Karpas-422 (cell line): ENCODE measurements at regions not wholly inside any gene's neighbourhood (a gene's known extent, or its start where the extent isn't known, plus 50 kb on each side); places are given as distances from the start of the nearest gene placed in this dataset.
"Not testable (repeated sequence)": the region's sequence is repeated elsewhere in the genome, so short reads cannot be mapped to it uniquely, and the experiment has no call there.

Source experiments
- DNase-seq: peaks from one replicate; pipeline ENCODE4 v3.0.0-alpha.2; 2015
- H2AFZ ChIP-seq: fragments of 200-600 bp; sonication (generic); 2 replicates; pipeline ENCODE4 v1.6.1; 2014; ENCODE audit warnings: antibody characterized with exemption, low read length, mixed read lengths
- H3K27ac ChIP-seq: fragments of 200-600 bp; sonication (generic); 2 replicates; pipeline ENCODE4 v1.5.1; 2014; ENCODE audit warnings: mild to moderate bottlenecking, low read length, moderate library complexity
- H3K27me3 ChIP-seq: fragments of 200-600 bp; sonication (generic); 2 replicates; pipeline ENCODE4 v1.6.1; 2014; ENCODE audit warnings: low read length, mixed read lengths
- H3K36me3 ChIP-seq: fragments of 200-600 bp; sonication (generic); 2 replicates; pipeline ENCODE4 v1.6.1; 2014; ENCODE audit warnings: low read length, mixed read lengths; ENCODE audit not compliant: insufficient read depth
- H3K4me1 ChIP-seq: fragments of 200-600 bp; sonication (generic); 2 replicates; pipeline ENCODE4 v1.6.1; 2014; ENCODE audit warnings: mild to moderate bottlenecking, low read length, mixed read lengths
- H3K4me2 ChIP-seq: fragments of 200-600 bp; sonication (generic); 2 replicates; pipeline ENCODE4 v1.6.1; 2014; ENCODE audit warnings: low read length, low read depth, mild to moderate bottlenecking; ENCODE audit not compliant: poor library complexity, severe bottlenecking
- H3K4me3 ChIP-seq: fragments of 200-600 bp; sonication (generic); 2 replicates; pipeline ENCODE4 v1.5.1; 2014; ENCODE audit warnings: mild to moderate bottlenecking, antibody characterized with exemption, low read length, mixed read lengths
- H3K79me2 ChIP-seq: fragments of 200-600 bp; sonication (generic); 2 replicates; pipeline ENCODE4 v1.6.1; 2014; ENCODE audit warnings: mild to moderate bottlenecking, low read length, mixed read lengths
- H3K9ac ChIP-seq: fragments of 200-600 bp; sonication (generic); 2 replicates; pipeline ENCODE4 v1.6.0; 2014; ENCODE audit warnings: low read length
- H3K9me2 ChIP-seq: fragments of 200-600 bp; sonication (generic), shearing (Covaris generic); replicated peaks from 2 replicates; pipeline ENCODE4 v1.6.0; 2014; ENCODE audit warnings: mild to moderate bottlenecking, low read length, moderate library complexity; ENCODE audit not compliant: insufficient read depth
- H3K9me3 ChIP-seq: fragments of 300-700, 200-600 bp; sonication (generic); 2 replicates; pipeline ENCODE4 v1.6.1; 2014; ENCODE audit warnings: low read length, mixed read lengths
- H4K20me1 ChIP-seq: fragments of 200-600 bp; sonication (generic); 2 replicates; pipeline ENCODE4 v1.6.1; 2014; ENCODE audit warnings: mild to moderate bottlenecking, antibody characterized with exemption, low read length, low read depth; ENCODE audit not compliant: insufficient read depth

DNA sequence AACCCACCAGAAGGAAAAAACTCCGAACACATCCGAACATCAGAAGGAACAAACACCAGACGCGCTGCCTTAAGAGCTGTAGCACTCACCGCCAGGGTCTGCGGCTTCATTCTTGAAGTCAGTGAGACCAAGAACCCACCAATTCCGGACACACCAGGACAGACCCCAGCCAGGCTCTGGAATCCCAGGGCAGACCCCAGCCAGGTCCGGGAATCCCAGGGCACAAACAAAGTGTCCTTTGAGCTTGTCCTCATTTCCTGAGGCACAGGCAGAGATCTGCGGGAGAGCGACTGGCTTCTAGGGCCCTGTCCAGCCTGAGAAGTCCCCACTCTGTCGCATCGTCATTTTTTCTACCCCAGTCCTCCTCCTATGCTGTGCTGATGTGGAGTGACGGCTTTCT lies 461.1 kb downstream of the ACTL7B start:
- peaks cover 6% of the 10 kb centered on the region; the same call in 1 of the 2 replicates for H3K27me3 ChIP-seq
- H3K9me2 ChIP-seq: no peaks in the 10 kb centered on the region
- H4K20me1 ChIP-seq: no peaks in the 10 kb centered on the region
- H2AFZ ChIP-seq: no peak overlapping the region
- no peak overlapping the region for H3K9ac ChIP-seq
- no peaks in the 10 kb centered on the region for H3K79me2 ChIP-seq
- no peak overlapping the region for H3K27ac ChIP-seq
- H3K4me3 ChIP-seq: no peak overlapping the region
- H3K4me1 ChIP-seq: no peaks in the 10 kb centered on the region
- H3K9me3 ChIP-seq: no peaks in the 10 kb centered on the region
- no peak for DNase-seq
- H3K4me2 ChIP-seq: no peak overlapping the region
- no peaks in the 10 kb centered on the region for H3K36me3 ChIP-seq

DNA sequence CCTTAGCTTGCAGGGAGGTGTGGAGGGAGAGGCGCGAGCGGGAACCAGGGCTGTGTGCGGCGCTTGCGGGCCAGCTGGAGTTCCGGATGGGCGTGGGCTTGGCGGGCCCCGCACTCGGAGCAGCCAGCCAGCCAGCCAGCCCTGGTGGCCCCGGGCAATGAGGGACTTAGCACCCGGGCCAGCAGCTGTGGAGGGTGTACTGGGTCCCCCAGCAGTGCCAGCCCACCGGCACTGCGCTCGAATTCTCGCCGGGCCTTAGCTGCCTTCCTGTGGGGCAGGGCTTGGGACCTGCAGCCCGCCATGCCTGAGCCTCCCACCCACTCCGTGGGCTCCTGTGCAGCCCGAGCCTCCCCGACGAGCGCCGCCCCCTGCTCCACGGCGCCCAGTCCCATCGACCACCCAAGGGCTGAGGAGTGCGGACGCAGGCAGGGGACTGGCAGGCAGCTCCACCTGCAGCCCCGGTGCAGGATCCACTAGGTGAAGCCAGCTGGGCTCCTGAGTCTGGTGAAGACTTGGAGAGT lies 462.2 kb downstream of the ACTL7B start:
- not testable (repeated sequence) for H3K9me3 ChIP-seq, H3K27ac ChIP-seq, H2AFZ ChIP-seq, H3K4me2 ChIP-seq, H3K36me3 ChIP-seq, H4K20me1 ChIP-seq, DNase-seq, H3K27me3 ChIP-seq, H3K9ac ChIP-seq, H3K4me3 ChIP-seq, H3K9me2 ChIP-seq, H3K4me1 ChIP-seq, H3K79me2 ChIP-seq

DNA sequence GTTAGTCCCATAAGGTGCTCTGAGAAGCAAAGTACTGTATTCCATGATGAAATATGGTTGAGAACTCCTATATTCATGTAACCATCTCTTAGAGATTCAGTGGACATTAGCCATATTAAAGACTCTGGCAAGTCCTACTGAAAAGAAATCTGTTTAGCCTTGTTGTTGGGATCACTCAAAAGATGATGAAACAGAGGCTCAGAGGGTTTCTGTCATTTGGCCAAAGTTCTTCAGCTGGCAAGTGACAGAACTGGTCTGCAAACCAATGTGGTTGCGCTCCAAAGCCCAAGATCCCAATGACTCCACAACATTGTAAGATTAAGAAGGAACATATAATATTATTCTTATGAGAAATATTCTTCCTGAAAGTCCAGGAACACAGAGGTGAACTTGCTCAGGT lies 462.9 kb downstream of the ACTL7B start:
- Histone ChIP-seq H3K27ac (no peak overlapping the region), H3K79me2 (no peaks in the 10 kb centered on the region), H3K36me3 (no peaks in the 10 kb centered on the region), H2AFZ (no peak overlapping the region), H3K4me3 (no peak overlapping the region), H3K9me2 (no peaks in the 10 kb centered on the region), H3K9ac (no peak overlapping the region), H3K27me3 (peaks cover 5% of the 10 kb centered on the region; the same call in 1 of the 2 replicates), H3K9me3 (no peaks in the 10 kb centered on the region), H4K20me1 (no peaks in the 10 kb centered on the region), H3K4me2 (no peak overlapping the region), H3K4me1 (no peaks in the 10 kb centered on the region)
- DNase-seq: no peak

DNA sequence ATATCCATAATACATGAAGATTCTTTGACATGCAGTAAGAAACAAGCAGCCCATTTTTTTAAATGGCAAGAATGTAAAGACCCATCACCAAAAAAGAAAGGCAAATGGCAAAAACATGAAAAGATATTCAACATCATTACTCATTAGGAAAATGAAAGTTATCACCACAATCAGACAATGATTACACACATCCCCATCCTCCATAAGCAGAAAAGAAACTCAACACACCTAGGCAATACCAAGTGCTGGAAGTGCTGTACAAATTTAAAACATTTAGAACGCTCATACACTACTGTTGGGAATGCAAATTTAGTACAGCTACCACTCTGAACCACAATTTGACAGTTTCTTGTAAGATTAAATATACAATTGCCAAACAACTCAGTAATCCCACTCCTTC lies 466.7 kb downstream of the ACTL7B start:
- Histone ChIP-seq H4K20me1 (no peaks in the 10 kb centered on the region), H3K4me1 (no peaks in the 10 kb centered on the region), H3K27me3 (no peaks in the 10 kb centered on the region), H3K36me3 (no peaks in the 10 kb centered on the region), H3K9me2 (no peaks in the 10 kb centered on the region), H3K79me2 (no peaks in the 10 kb centered on the region), H3K9me3 (no peaks in the 10 kb centered on the region), H3K4me2 (no peak overlapping the region), H3K4me3 (no peak overlapping the region), H2AFZ (no peak overlapping the region), H3K9ac (no peak overlapping the region), H3K27ac (no peak overlapping the region)
- no peak for DNase-seq

DNA sequence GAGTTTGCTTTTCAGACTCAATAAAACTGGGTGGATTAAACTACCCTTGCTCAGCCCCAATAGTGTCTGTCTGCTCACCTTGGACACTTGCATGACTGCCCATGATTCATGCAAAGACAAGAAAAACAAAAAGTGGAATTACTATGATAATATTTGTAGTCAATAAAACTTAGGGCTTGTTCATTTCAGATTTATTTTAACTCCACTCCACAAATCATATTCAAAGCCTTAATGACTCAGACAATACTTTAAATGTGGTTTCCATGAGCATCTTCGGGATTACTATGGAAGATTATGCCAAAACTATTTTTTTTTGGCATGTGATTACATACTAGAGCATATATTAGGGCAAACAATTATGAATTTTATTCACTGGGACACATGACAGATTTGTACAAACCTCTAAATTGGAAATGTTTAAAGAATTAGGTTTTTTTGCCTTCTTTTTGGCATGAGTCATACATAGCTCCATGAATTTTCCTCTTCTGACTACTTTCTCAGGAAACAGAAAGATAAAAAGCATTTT lies 468.9 kb downstream of the ACTL7B start:
- Histone ChIP-seq H3K36me3 (no peaks in the 10 kb centered on the region), H3K9me3 (no peaks in the 10 kb centered on the region), H3K4me3 (no peak overlapping the region), H3K27ac (no peak overlapping the region), H3K4me1 (no peaks in the 10 kb centered on the region), H2AFZ (no peak overlapping the region), H3K4me2 (no peak overlapping the region), H3K9ac (no peak overlapping the region), H3K79me2 (no peaks in the 10 kb centered on the region), H3K9me2 (no peaks in the 10 kb centered on the region), H3K27me3 (no peaks in the 10 kb centered on the region), H4K20me1 (no peaks in the 10 kb centered on the region)
- DNase-seq: no peak

DNA sequence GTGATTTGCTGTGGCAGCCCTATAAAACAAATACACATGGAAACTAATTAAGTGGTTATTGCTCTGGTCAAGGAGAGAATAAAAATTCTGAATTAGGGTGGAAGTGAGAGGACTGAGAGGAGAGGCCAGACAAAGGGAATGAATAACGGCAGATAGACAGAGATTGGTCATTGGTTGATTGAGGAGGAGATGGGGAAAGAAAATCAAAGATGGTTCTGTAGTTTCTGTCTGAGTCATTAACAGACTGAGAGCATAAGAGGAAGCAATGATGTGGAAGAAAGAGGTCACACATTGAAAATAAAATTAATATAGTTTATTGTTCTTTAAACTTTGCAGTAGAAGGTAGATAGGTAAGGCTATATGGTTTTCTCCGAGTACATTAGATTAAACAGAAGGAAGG lies 469.8 kb downstream of the ACTL7B start:
- Histone ChIP-seq H3K4me3 (no peak overlapping the region), H3K4me1 (no peaks in the 10 kb centered on the region), H4K20me1 (no peaks in the 10 kb centered on the region), H3K9me3 (no peaks in the 10 kb centered on the region), H3K9ac (no peak overlapping the region), H3K27me3 (no peaks in the 10 kb centered on the region), H2AFZ (no peak overlapping the region), H3K27ac (no peak overlapping the region), H3K9me2 (no peaks in the 10 kb centered on the region), H3K79me2 (no peaks in the 10 kb centered on the region), H3K4me2 (no peak overlapping the region), H3K36me3 (no peaks in the 10 kb centered on the region)
- no peak for DNase-seq

DNA sequence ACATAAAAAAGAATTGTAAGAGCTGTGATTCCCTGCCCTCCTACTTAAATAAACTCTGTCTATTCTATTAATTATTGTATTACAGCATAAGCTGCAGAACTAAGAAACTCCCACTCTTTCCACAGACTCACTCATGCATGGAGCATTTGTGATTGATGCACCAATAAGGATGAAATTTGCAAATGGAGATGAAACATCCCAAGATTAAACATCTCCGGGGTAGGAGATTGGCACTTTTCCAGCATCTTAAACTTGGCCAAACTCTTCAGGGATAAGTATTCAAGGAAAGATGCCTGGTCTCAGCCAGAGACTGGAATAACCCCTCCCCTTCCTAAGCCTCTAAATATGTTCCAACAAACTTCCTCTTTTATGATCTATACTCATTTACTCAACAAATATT lies 472.0 kb downstream of the ACTL7B start:
- no peaks in the 10 kb centered on the region for H3K79me2 ChIP-seq
- H3K9me3 ChIP-seq: no peaks in the 10 kb centered on the region
- H4K20me1 ChIP-seq: no peaks in the 10 kb centered on the region
- DNase-seq: no peak
- no peak overlapping the region for H3K9ac ChIP-seq
- H3K4me2 ChIP-seq: no peak overlapping the region
- H3K4me3 ChIP-seq: no peak overlapping the region
- no peak overlapping the region for H3K27ac ChIP-seq
- H2AFZ ChIP-seq: no peak overlapping the region
- H3K9me2 ChIP-seq: no peaks in the 10 kb centered on the region
- no peaks in the 10 kb centered on the region for H3K36me3 ChIP-seq
- no peaks in the 10 kb centered on the region for H3K27me3 ChIP-seq
- H3K4me1 ChIP-seq: no peaks in the 10 kb centered on the region

DNA sequence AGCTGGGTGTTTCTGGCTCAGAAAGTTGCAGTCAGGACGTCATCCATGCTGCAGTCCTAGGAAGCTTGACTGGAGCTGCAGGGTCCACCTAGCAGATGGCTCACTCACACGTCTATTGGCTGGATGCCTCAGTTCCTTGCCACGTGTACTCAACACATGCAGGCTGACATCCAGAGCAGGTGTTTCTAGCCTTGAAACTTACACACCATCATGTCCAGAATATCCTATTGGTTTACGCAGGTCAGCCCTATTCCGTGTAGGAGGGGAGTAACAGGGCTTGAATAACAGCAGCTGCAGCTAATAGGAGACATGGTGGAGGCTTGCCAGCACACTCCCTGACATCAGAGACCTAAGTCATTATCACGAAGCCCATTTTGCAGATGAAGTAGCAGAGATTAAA lies 473.5 kb downstream of the ACTL7B start:
- Histone ChIP-seq H3K9me3 (no peaks in the 10 kb centered on the region), H4K20me1 (no peaks in the 10 kb centered on the region), H3K9ac (no peak overlapping the region), H3K9me2 (no peaks in the 10 kb centered on the region), H3K4me3 (no peak overlapping the region), H3K79me2 (no peaks in the 10 kb centered on the region), H3K4me1 (no peaks in the 10 kb centered on the region), H3K27ac (no peak overlapping the region), H2AFZ (no peak overlapping the region), H3K4me2 (no peak overlapping the region), H3K36me3 (no peaks in the 10 kb centered on the region), H3K27me3 (no peaks in the 10 kb centered on the region)
- no peak for DNase-seq

DNA sequence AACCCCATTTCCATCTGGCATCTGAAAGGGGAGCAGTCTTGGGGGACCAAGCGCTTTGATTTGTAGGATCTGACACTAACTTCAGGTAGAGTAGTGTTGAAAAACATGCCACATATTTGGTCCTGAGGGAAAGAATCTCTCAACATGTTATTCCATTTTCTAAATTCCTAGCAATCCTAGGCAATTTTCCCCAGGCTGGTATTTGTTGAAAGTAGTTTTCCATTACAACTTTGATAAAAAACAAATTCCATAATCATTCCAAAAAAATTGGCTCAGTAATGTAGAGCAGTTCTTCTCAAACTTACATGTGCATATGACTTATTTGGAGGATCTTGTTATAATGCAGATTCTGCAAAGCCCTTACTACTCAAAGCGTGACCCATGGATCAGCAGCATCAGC lies 477.9 kb downstream of the ACTL7B start:
- Histone ChIP-seq H3K27ac (no peak overlapping the region), H3K79me2 (no peaks in the 10 kb centered on the region), H3K9ac (no peak overlapping the region), H3K4me3 (no peak overlapping the region), H3K27me3 (no peaks in the 10 kb centered on the region), H3K9me3 (no peaks in the 10 kb centered on the region), H3K9me2 (no peaks in the 10 kb centered on the region), H3K36me3 (no peaks in the 10 kb centered on the region), H3K4me1 (no peaks in the 10 kb centered on the region), H4K20me1 (no peaks in the 10 kb centered on the region), H2AFZ (no peak overlapping the region), H3K4me2 (no peak overlapping the region)
- no peak for DNase-seq
